ENCODE measurements at regions not wholly inside any gene's neighbourhood (a gene's known extent, or its start where the extent isn't known, plus 50 kb on each side); places are given as distances from the start of the nearest gene placed in this dataset.

GRCh38 chr19:30788105-30788765, 416.1 kb downstream of the ZNF536 start:
- TF ChIP-seq CTCF (conservative IDR thresholded peaks at IDR 0.05 in 1 of 2, IDR thresholded peaks at IDR 0.05 in 1 of 2; ENCODE audit: extremely low read depth in 1 of 2, insufficient read depth in 1 of 2, low read depth in 1 of 2, low read length in 2 of 2): no peak
- no peak for TF ChIP-seq EZH2 (IDR thresholded peaks at IDR 0.05; ENCODE audit: borderline replicate concordance, low read length)

Data from mammary epithelial cell (primary cell).